HG03280 (cell line): ENCODE measurements at regions not wholly inside any gene's neighbourhood (a gene's known extent, or its start where the extent isn't known, plus 50 kb on each side); places are given as distances from the start of the nearest gene placed in this dataset.
A peak's percentile ranks its signal among the peaks of the same experiment; 100 is the strongest.

Experiments used
- ATAC-seq: cut with Tn5 transposase; IDR thresholded peaks from one replicate; pipeline ENCODE4 v1.9.1; 2021; ENCODE audit warnings: mild to moderate bottlenecking, moderate library complexity; ENCODE audit not compliant: unreplicated experiment

GRCh38 chr17:55829995-55830612 lies 79.3 kb downstream of the PCTP start:
- ATAC-seq, result no peak

GRCh38 chr17:55830699-55831471 lies 80.0 kb downstream of the PCTP start:
- ATAC-seq, result no peak

GRCh38 chr17:55833306-55833705 lies 82.5 kb downstream of the PCTP start:
- ATAC-seq, result no peak

GRCh38 chr17:55842405-55843158 lies 91.7 kb downstream of the PCTP start:
- ATAC-seq, result no peak

- ATAC-seq, result no peak
Measured at GRCh38 chr17:55843785-55844184, 92.9 kb downstream of the PCTP start.

- ATAC-seq, result no peak
Measured at GRCh38 chr17:55845385-55845784, 94.5 kb downstream of the PCTP start.

- no peak for ATAC-seq
Measured at GRCh38 chr17:55846745-55847144, 95.9 kb downstream of the PCTP start.

GRCh38 chr17:55852734-55853133 lies 101.9 kb downstream of the PCTP start:
- ATAC-seq, result peak; percentile 62

- ATAC-seq, result no peak
Measured at GRCh38 chr17:55859301-55859795, 108.5 kb downstream of the PCTP start.

GRCh38 chr17:55865072-55865762 lies 114.4 kb downstream of the PCTP start:
- no peak for ATAC-seq

- ATAC-seq, result no peak
Measured at GRCh38 chr17:55870044-55870443, 119.2 kb downstream of the PCTP start.

GRCh38 chr17:55872374-55872773 lies 121.5 kb downstream of the PCTP start:
- ATAC-seq, result peak; percentile 85

GRCh38 chr17:55873017-55873758 lies 122.3 kb downstream of the PCTP start:
- ATAC-seq, result no peak

- no peak for ATAC-seq
Measured at GRCh38 chr17:55883149-55883548, 132.3 kb downstream of the PCTP start.

- ATAC-seq, result no peak
Measured at GRCh38 chr17:55887531-55887930, 136.7 kb downstream of the PCTP start.

- no peak for ATAC-seq
Measured at GRCh38 chr17:55889271-55889670, 138.4 kb downstream of the PCTP start.

GRCh38 chr17:55895112-55895759 lies 144.4 kb downstream of the PCTP start:
- no peak for ATAC-seq

- no peak for ATAC-seq
Measured at GRCh38 chr17:55897301-55897700, 146.4 kb downstream of the PCTP start.

GRCh38 chr17:55898195-55898594 lies 147.3 kb downstream of the PCTP start:
- ATAC-seq, result no peak

- no peak for ATAC-seq
Measured at GRCh38 chr17:55900188-55900587, 149.3 kb downstream of the PCTP start.
